A549 (cell line): ENCODE measurements at regions not wholly inside any gene's neighbourhood (a gene's known extent, or its start where the extent isn't known, plus 50 kb on each side); places are given as distances from the start of the nearest gene placed in this dataset.

ENCODE experiments used
- CEBPB ChIP-seq, 2 experiments: fragments of >200 bp in 1 of 2; sonication (Bioruptor Twin) in 1 of 2; formaldehyde crosslinking in 1 of 2; IDR thresholded peaks; 2 replicates each; pipeline ENCODE4 v1.6.1; 2012 to 2016
- CTCF ChIP-seq: fragments of >200 bp; sonication (Bioruptor Twin); formaldehyde crosslinking; IDR thresholded peaks from 3 replicates; pipeline ENCODE4 v1.5.1; 2016
- EP300 ChIP-seq, 2 experiments: fragments of >200 bp; sonication (Bioruptor Twin); formaldehyde crosslinking; IDR thresholded peaks; 2 replicates in 1 of 2; 3 replicates in 1 of 2; pipeline ENCODE4 v1.6.1; 2016 to 2017
- HES2 ChIP-seq: fragments of >200 bp; sonication (Bioruptor Twin); formaldehyde crosslinking; IDR thresholded peaks from 2 replicates; pipeline ENCODE4 v1.6.1; 2016
- HOXA7 ChIP-seq: fragments of 250-450 bp; sonication (Bioruptor Pico); IDR thresholded peaks from 2 replicates; pipeline ENCODE4 v1.5.0; 2020; ENCODE audit warnings: mild to moderate bottlenecking, moderate library complexity
- KDM1A ChIP-seq: fragments of 200-600 bp; sonication (generic); IDR thresholded peaks from 2 replicates; pipeline ENCODE4 v1.6.1; 2016; ENCODE audit warnings: low read depth, mild to moderate bottlenecking
- MAFK ChIP-seq: fragments of 450-650 bp; IDR thresholded peaks from 2 replicates; pipeline ENCODE4 v1.6.1; 2014; ENCODE audit not compliant: partially characterized antibody
- MAX ChIP-seq: IDR thresholded peaks from 2 replicates; pipeline ENCODE4 v1.6.1; 2012
- NFE2L2 ChIP-seq: fragments of 150-350 bp; conservative IDR thresholded peaks from 2 replicates; pipeline ENCODE4 v1.6.1; 2014; ENCODE audit warnings: low read length
- POLR2A ChIP-seq: IDR thresholded peaks from 2 replicates; pipeline ENCODE4 v1.6.1; 2012; ENCODE audit warnings: mild to moderate bottlenecking, low read length
- POLR2AphosphoS2 ChIP-seq: conservative IDR thresholded peaks from 2 replicates; pipeline ENCODE4 v1.6.1; 2012; ENCODE audit warnings: low read length, improper control_type of control experiment, inconsistent platforms
- RAD21 ChIP-seq, 2 experiments: fragments of >200 bp in 1 of 2; sonication (Bioruptor Twin) in 1 of 2; formaldehyde crosslinking in 1 of 2; IDR thresholded peaks in 1 of 2; conservative IDR thresholded peaks in 1 of 2; 2 replicates in 1 of 2; 3 replicates in 1 of 2; pipeline ENCODE4 v1.6.1; 2012 to 2018; ENCODE audit warnings: inconsistent platforms in 1 of 2
- RARB ChIP-seq: fragments of 250-450 bp; sonication (Bioruptor Pico); IDR thresholded peaks from 2 replicates; pipeline ENCODE4 v1.8.0; 2021; ENCODE audit warnings: mild to moderate bottlenecking, moderate library complexity

- TF ChIP-seq CTCF, result no peak
- TF ChIP-seq HES2, result no peak
- no peak for TF ChIP-seq POLR2A
- TF ChIP-seq POLR2AphosphoS2, result no peak
- TF ChIP-seq RAD21 (conservative IDR thresholded peaks at IDR 0.05 in 1 of 2, IDR thresholded peaks at IDR 0.05 in 1 of 2), result no peak
- no peak for TF ChIP-seq MAFK
- no peak for TF ChIP-seq HOXA7 (CRISPR knock-in tag)
- TF ChIP-seq KDM1A, result no peak
- no peak for TF ChIP-seq MAX
- no peak for TF ChIP-seq NFE2L2
- no peak for TF ChIP-seq EP300 (IDR thresholded peaks at IDR 0.05)
- TF ChIP-seq CEBPB (IDR thresholded peaks at IDR 0.05), result no peak
- TF ChIP-seq RARB (CRISPR knock-in tag), result no peak
These were observed 83.0 kb upstream of the INHBA start for GRCh38 chr7:41785840-41786239.
